H1 (cell line): ENCODE measurements at regions not wholly inside any gene's neighbourhood (a gene's known extent, or its start where the extent isn't known, plus 50 kb on each side); places are given as distances from the start of the nearest gene placed in this dataset.

Experiments used
- CTCF ChIA-PET: fragments of 300-600 bp; sonication (Branson Sonifier 250); formaldehyde crosslinking; loops from one replicate; lab custom pipeline; 2021; ENCODE audit not compliant: partially characterized antibody; lab: Charles Lee
- POLR2A ChIA-PET: fragments of 300-600 bp; sonication (Branson Sonifier 250); formaldehyde crosslinking; loops from one replicate; lab custom pipeline; 2021; ENCODE audit warnings: inconsistent platforms; ENCODE audit not compliant: partially characterized antibody; lab: Charles Lee
- DNase-seq, 2 experiments: peaks; one replicate each; pipeline versions ENCODE4 v3.0.0 to v3.0.0-alpha.2; 2010 to 2022; ENCODE audit warnings: low spot score in 2 of 2, low read depth in 1 of 2, mixed read lengths in 1 of 2
- FAIRE-seq: peaks from 2 replicates; lab custom pipeline; 2011; peaks lifted over from hg19 to GRCh38; lab: Jason Lieb, UNC
- H2AFZ ChIP-seq: 2 replicates; pipeline ENCODE4 v1.8.1; 2012; ENCODE audit warnings: low read length, inconsistent platforms
- H2AK5ac ChIP-seq: 2 replicates; pipeline ENCODE4 v1.6.1; 2013; ENCODE audit warnings: low read depth, low read length
- H2BK120ac ChIP-seq: replicated peaks from 2 replicates; pipeline ENCODE3; 2013; ENCODE audit warnings: low read depth, low read length, inconsistent platforms
- H2BK12ac ChIP-seq: 2 replicates; pipeline ENCODE4 v1.6.1; 2013; ENCODE audit warnings: low read depth, low read length
- H2BK15ac ChIP-seq: 2 replicates; pipeline ENCODE4 v1.6.1; 2013; ENCODE audit warnings: low read length
- H2BK20ac ChIP-seq: 2 replicates; pipeline ENCODE4 v1.6.1; 2013; ENCODE audit warnings: low read length
- H2BK5ac ChIP-seq: 2 replicates; pipeline ENCODE4 v1.6.1; 2013; ENCODE audit warnings: low read depth, low read length
- H3K14ac ChIP-seq: 2 replicates; pipeline ENCODE4 v1.6.1; 2013; ENCODE audit warnings: inconsistent platforms; ENCODE audit not compliant: insufficient read length
- H3K18ac ChIP-seq: 2 replicates; pipeline ENCODE4 v1.6.1; 2013; ENCODE audit warnings: low read length; ENCODE audit errors: extremely low read depth
- H3K23ac ChIP-seq: 2 replicates; pipeline ENCODE4 v1.6.1; 2013; ENCODE audit warnings: inconsistent platforms; ENCODE audit not compliant: insufficient read length
- H3K23me2 ChIP-seq: 2 replicates; pipeline ENCODE4 v1.6.1; 2013; ENCODE audit warnings: low read depth, low read length
- H3K27ac ChIP-seq: 2 replicates; pipeline ENCODE4 v1.6.1; 2011; ENCODE audit warnings: low read depth, low read length, inconsistent platforms
- H3K27me3 ChIP-seq, 4 experiments: replicated peaks in 1 of 4; 1 replicate in 1 of 4; 2 replicates in 3 of 4; pipeline versions ENCODE4 v1.6.1 to v1.8.1; 2011 to 2013; ENCODE audit warnings: low read length in 3 of 4, mild to moderate bottlenecking in 3 of 4, inconsistent platforms in 2 of 4, mixed read lengths in 2 of 4, moderate library complexity in 1 of 4; ENCODE audit not compliant: control insufficient read depth in 3 of 4, insufficient read depth in 3 of 4; ENCODE audit errors: extremely low read depth in 1 of 4
- H3K36me3 ChIP-seq, 4 experiments: 2 replicates each; pipeline versions ENCODE4 v1.6.1 to v1.8.1; 2011 to 2013; ENCODE audit warnings: mild to moderate bottlenecking in 4 of 4, low read length in 3 of 4, moderate library complexity in 2 of 4, control low read depth in 1 of 4, inconsistent platforms in 1 of 4; ENCODE audit not compliant: insufficient read depth in 4 of 4, control insufficient read depth in 2 of 4
- H3K4ac ChIP-seq: replicated peaks from 2 replicates; pipeline ENCODE3; 2013; ENCODE audit warnings: low read length, low read depth, mixed read lengths, inconsistent platforms; ENCODE audit not compliant: insufficient read length
- H3K4me1 ChIP-seq, 4 experiments: replicated peaks in 1 of 4; 1 replicate in 1 of 4; 2 replicates in 3 of 4; pipeline versions ENCODE4 v1.6.1 to v1.8.1; 2011 to 2013; ENCODE audit warnings: low read length in 3 of 4, inconsistent platforms in 2 of 4, mixed read lengths in 1 of 4; ENCODE audit not compliant: insufficient read depth in 4 of 4, control insufficient read depth in 3 of 4
- H3K4me2 ChIP-seq, 2 experiments: 2 replicates each; pipeline versions ENCODE4 v1.6.1 to v1.8.1; 2011 to 2013; ENCODE audit warnings: low read depth in 2 of 2, low read length in 2 of 2, control low read depth in 1 of 2, inconsistent platforms in 1 of 2, mild to moderate bottlenecking in 1 of 2; ENCODE audit not compliant: insufficient read depth in 1 of 2
- H3K4me3 ChIP-seq, 4 experiments: fragments of 200-600, 300-600 bp in 1 of 4; sonication (generic), shearing (Covaris generic), sonication (Bioruptor Twin) in 1 of 4; 2 replicates each; pipeline versions ENCODE4 v1.5.1 to v1.8.1; 2011 to 2016; ENCODE audit warnings: low read length in 4 of 4, low read depth in 3 of 4, control low read depth in 2 of 4, inconsistent platforms in 2 of 4, mild to moderate bottlenecking in 2 of 4, mixed read lengths in 1 of 4, moderate library complexity in 1 of 4; ENCODE audit not compliant: insufficient read depth in 2 of 4; ENCODE audit errors: extremely low read depth in 1 of 4
- H3K56ac ChIP-seq: replicated peaks from 2 replicates; pipeline ENCODE3; 2013; ENCODE audit warnings: low read depth, mild to moderate bottlenecking, mixed read lengths, low read length, inconsistent platforms; ENCODE audit not compliant: insufficient read length
- H3K79me1 ChIP-seq: 2 replicates; pipeline ENCODE4 v1.6.1; 2013; ENCODE audit warnings: low read depth, low read length, control low read depth
- H3K79me2 ChIP-seq, 2 experiments: 2 replicates each; pipeline versions ENCODE4 v1.6.1 to v1.8.1; 2012 to 2013; ENCODE audit warnings: low read length in 2 of 2, mild to moderate bottlenecking in 2 of 2, inconsistent platforms in 1 of 2; ENCODE audit not compliant: insufficient read depth in 2 of 2, control insufficient read depth in 1 of 2
- H3K9ac ChIP-seq, 4 experiments: replicated peaks in 1 of 4; 1 replicate in 1 of 4; 2 replicates in 3 of 4; pipeline versions ENCODE4 v1.6.1 to v1.8.1; 2011 to 2013; ENCODE audit warnings: low read depth in 3 of 4, low read length in 3 of 4, control low read depth in 2 of 4, mild to moderate bottlenecking in 2 of 4, moderate library complexity in 2 of 4, inconsistent platforms in 1 of 4; ENCODE audit errors: extremely low read depth in 1 of 4
- H3K9me3 ChIP-seq, 2 experiments: 2 replicates each; pipeline versions ENCODE4 v1.6.1 to v1.8.1; 2012 to 2013; ENCODE audit warnings: mild to moderate bottlenecking in 2 of 2, moderate library complexity in 2 of 2, control low read depth in 1 of 2, inconsistent platforms in 1 of 2, low read depth in 1 of 2, low read length in 1 of 2, mixed read lengths in 1 of 2; ENCODE audit not compliant: insufficient read depth in 2 of 2
- H4K20me1 ChIP-seq, 2 experiments: replicated peaks in 1 of 2; 2 replicates each; pipeline versions ENCODE3 to v1.8.1; 2011 to 2013; ENCODE audit warnings: inconsistent platforms in 2 of 2, low read length in 2 of 2, mild to moderate bottlenecking in 1 of 2; ENCODE audit not compliant: insufficient read depth in 2 of 2, control insufficient read depth in 1 of 2
- H4K5ac ChIP-seq: 2 replicates; pipeline ENCODE4 v1.6.1; 2013; ENCODE audit warnings: low read length, low read depth, mixed read lengths, inconsistent platforms; ENCODE audit not compliant: insufficient read length
- H4K8ac ChIP-seq: 2 replicates; pipeline ENCODE4 v1.8.0; 2013; ENCODE audit warnings: mild to moderate bottlenecking, moderate library complexity, low read length, inconsistent platforms; ENCODE audit not compliant: insufficient read depth; ENCODE audit errors: extremely low read depth
- H4K91ac ChIP-seq: replicated peaks from 2 replicates; pipeline ENCODE3; 2013; ENCODE audit warnings: low read length, mixed read lengths, inconsistent platforms; ENCODE audit not compliant: insufficient read length
- ASH2L ChIP-seq: fragments of 200-600, 300-600 bp; sonication (generic); IDR thresholded peaks from one replicate; pipeline ENCODE4 v1.7.1; 2017; ENCODE audit warnings: low read length
- KDM1A ChIP-seq: fragments of 200-600, 300-600 bp; sonication (generic); IDR thresholded peaks from 2 replicates; pipeline ENCODE4 v1.7.1; 2016; ENCODE audit warnings: mild to moderate bottlenecking, low read length, borderline replicate concordance
- POLR2AphosphoS5 ChIP-seq: IDR thresholded peaks from 2 replicates; pipeline ENCODE4 v1.6.1; 2011; ENCODE audit warnings: low read depth, low read length
- SIN3A ChIP-seq, 2 experiments: IDR thresholded peaks in 1 of 2; conservative IDR thresholded peaks in 1 of 2; 2 replicates each; pipeline ENCODE4 v1.6.1; 2011 to 2012; ENCODE audit warnings: low read length in 2 of 2, improper control_type of control experiment in 1 of 2, low read depth in 1 of 2, mild to moderate bottlenecking in 1 of 2
- SIRT6 ChIP-seq: IDR thresholded peaks from one replicate; pipeline ENCODE4 v1.7.1; 2012; ENCODE audit warnings: low read length, inconsistent platforms
- TEAD4 ChIP-seq: IDR thresholded peaks from 2 replicates; pipeline ENCODE4 v1.6.1; 2012; ENCODE audit warnings: low read depth, low read length, inconsistent platforms, mixed read lengths
- WGBS, 2 experiments: shearing (Covaris generic) in 1 of 2; methylation state at CpG; one replicate each; pipeline versions ENCODE4 v1.1.6 to v1.1.7; 2013 to 2015; ENCODE audit warnings: low lambda C conversion rate in 2 of 2, mixed read lengths in 2 of 2, inconsistent platforms in 1 of 2, low coverage in 1 of 2, missing lambda C conversion rate in 1 of 2; ENCODE audit not compliant: insufficient replicate concordance in 2 of 2, insufficient coverage in 1 of 2, insufficient read length in 1 of 2; ENCODE audit errors: extremely low coverage in 1 of 2, missing lambda C conversion rate in 1 of 2; 5-methylcytosine and 5-hydroxymethylcytosine counted together

DNA sequence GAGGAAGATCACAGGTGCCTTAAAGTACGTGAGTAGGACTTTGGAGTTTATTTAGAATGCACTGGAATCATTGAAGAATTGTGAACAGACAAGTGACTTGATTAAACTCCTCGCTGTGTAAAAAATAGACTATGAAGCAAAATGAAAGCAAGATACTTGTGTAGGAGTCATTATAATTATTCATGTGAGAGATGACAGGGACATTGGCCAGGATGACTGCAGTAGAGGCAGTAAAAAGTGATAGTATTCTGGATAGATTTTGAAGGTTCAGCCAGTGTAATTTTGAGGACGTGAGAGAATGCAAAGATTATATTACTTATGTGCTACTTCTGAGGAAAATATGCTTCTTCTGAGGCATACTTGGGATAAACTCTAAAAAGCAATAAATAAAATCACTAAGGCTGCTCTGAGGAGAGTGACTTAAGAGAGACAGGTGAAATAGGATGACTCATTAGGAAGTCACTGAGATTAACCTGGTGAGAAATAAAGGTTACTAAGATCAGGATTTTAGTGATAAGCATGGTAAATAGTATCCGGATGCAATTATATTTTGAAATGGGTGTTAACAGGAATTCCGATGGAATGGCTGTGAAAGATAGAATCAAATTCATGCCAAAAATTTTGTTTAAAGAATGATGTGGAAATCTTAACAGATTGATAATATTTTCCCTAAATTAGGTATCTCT is 202.0 kb downstream of the CENPW start:
- Histone ChIP-seq H3K27me3 (peaks cover 0 to 1% (median 0%) of the 10 kb centered on the region in 4 experiments; a peak in 1 of 7 replicates), H3K79me2 (no peaks in the 10 kb centered on the region), H4K91ac (no peak overlapping the region), H4K5ac (no peak overlapping the region), H2BK12ac (no peak overlapping the region), H3K14ac (no peak overlapping the region), H2BK20ac (no peak overlapping the region), H3K9me3 (no peaks in the 10 kb centered on the region), H3K9ac (no peak overlapping the region), H2BK5ac (no peak overlapping the region), H2AK5ac (no peak overlapping the region), H3K4ac (no peak overlapping the region), H3K23ac (no peak overlapping the region), H2BK120ac (no peak overlapping the region), H3K27ac (no peak overlapping the region), H2AFZ (no peak overlapping the region), H3K56ac (no peak overlapping the region), H3K23me2 (no peaks in the 10 kb centered on the region), H2BK15ac (no peak overlapping the region), H3K79me1 (no peaks in the 10 kb centered on the region), H3K4me2 (no peak overlapping the region), H3K18ac (no peak overlapping the region), H3K36me3 (no peaks in the 10 kb centered on the region), H4K20me1 (no peaks in the 10 kb centered on the region), H3K4me3 (no peak overlapping the region), H3K4me1 (no peaks in the 10 kb centered on the region), H4K8ac (no peak overlapping the region)
- ChIA-PET POLR2A (no interaction called here), CTCF (interaction anchor here (1.2 kb wide), 1 partner anchor 11 kb away, joined by 3 read pairs; no protein-coding TSS in a partner anchor)
- 90% methylated on average over 5 of the region's 5 CpGs; no CpG with 5 or more reads in 1 of the 2 experiments for WGBS, 2 experiments
- DNase-seq (no peak), FAIRE-seq (no peak)
- TF ChIP-seq SIRT6: no peak
- TF ChIP-seq TEAD4: no peak
- no peak for TF ChIP-seq ASH2L
- no peak for TF ChIP-seq KDM1A
- TF ChIP-seq POLR2AphosphoS5: no peak
- no peak for TF ChIP-seq SIN3A (conservative IDR thresholded peaks at IDR 0.05 in 1 of 2, IDR thresholded peaks at IDR 0.05 in 1 of 2; ENCODE audit: low read depth in 1 of 2, low read length in 2 of 2)
